GM21381 (cell line): ENCODE measurements at regions not wholly inside any gene's neighbourhood (a gene's known extent, or its start where the extent isn't known, plus 50 kb on each side); places are given as distances from the start of the nearest gene placed in this dataset.
"Not testable (repeated sequence)": the region's sequence is repeated elsewhere in the genome, so short reads cannot be mapped to it uniquely, and the experiment has no call there.

Experiments used
- ATAC-seq: cut with Tn5 transposase; IDR thresholded peaks from one replicate; pipeline ENCODE4 v1.9.1; 2021; ENCODE audit warnings: mild to moderate bottlenecking, moderate library complexity; ENCODE audit not compliant: unreplicated experiment

- no peak for ATAC-seq
Measured at GRCh38 chr13:79647533-79647932, 166.6 kb downstream of the NDFIP2 start.

- ATAC-seq: no peak
Measured at GRCh38 chr13:79646880-79647279, 165.9 kb downstream of the NDFIP2 start.

GRCh38 chr13:79645569-79645968, 164.6 kb downstream of the NDFIP2 start:
- no peak for ATAC-seq

GRCh38 chr13:79642596-79642995, 161.6 kb downstream of the NDFIP2 start:
- ATAC-seq: no peak

- no peak for ATAC-seq
Measured at GRCh38 chr13:79637133-79637763, 156.3 kb downstream of the NDFIP2 start.

- ATAC-seq: no peak
Measured at GRCh38 chr13:79631051-79631659, 150.2 kb downstream of the NDFIP2 start.

GRCh38 chr13:79628463-79628862, 147.5 kb downstream of the NDFIP2 start:
- no peak for ATAC-seq

GRCh38 chr13:79626924-79627323, 146.0 kb downstream of the NDFIP2 start:
- no peak for ATAC-seq

GRCh38 chr13:79625517-79625916, 144.6 kb downstream of the NDFIP2 start:
- ATAC-seq: no peak

- ATAC-seq: no peak
Measured at GRCh38 chr13:79621902-79622301, 140.9 kb downstream of the NDFIP2 start.

GRCh38 chr13:79621449-79621848, 140.5 kb downstream of the NDFIP2 start:
- no peak for ATAC-seq

- ATAC-seq: no peak
Measured at GRCh38 chr13:79614250-79614918, 133.4 kb downstream of the NDFIP2 start.

- no peak for ATAC-seq
Measured at GRCh38 chr13:79612604-79613003, 131.6 kb downstream of the NDFIP2 start.

GRCh38 chr13:79607895-79608294, 126.9 kb downstream of the NDFIP2 start:
- ATAC-seq: not testable (repeated sequence)
